HepG2 (cell line): ENCODE measurements at regions not wholly inside any gene's neighbourhood (a gene's known extent, or its start where the extent isn't known, plus 50 kb on each side); places are given as distances from the start of the nearest gene placed in this dataset.
A peak's percentile ranks its signal among the peaks of the same experiment; 100 is the strongest.

Source experiments
- FOXA1 ChIP-seq, 2 experiments: fragments of 450-650 bp in 1 of 2; sonication (generic) in 1 of 2; formaldehyde crosslinking in 1 of 2; IDR thresholded peaks; 2 replicates each; pipeline versions ENCODE4 v1.4.0 to v1.6.1; 2016 to 2020; ENCODE audit warnings: missing genetic modification reagents in 1 of 2
- HNF4G ChIP-seq, 2 experiments: sonication (generic) in 1 of 2; formaldehyde crosslinking in 1 of 2; IDR thresholded peaks; 2 replicates each; pipeline versions ENCODE4 v1.4.0 to v1.6.1; 2011 to 2020; ENCODE audit warnings: borderline replicate concordance in 2 of 2, low read depth in 2 of 2, mild to moderate bottlenecking in 2 of 2, low read length in 1 of 2, missing genetic modification reagents in 1 of 2, moderate library complexity in 1 of 2
- IRF2 ChIP-seq: IDR thresholded peaks from 2 replicates; pipeline ENCODE4 v1.6.1; 2018; ENCODE audit warnings: missing genetic modification reagents, missing compliant biosample characterization
- KMT2B ChIP-seq: IDR thresholded peaks from 2 replicates; pipeline ENCODE4 v1.6.1; 2016; ENCODE audit warnings: missing genetic modification reagents, missing compliant biosample characterization
- NFE2L2 ChIP-seq: fragments of 150-350 bp; IDR thresholded peaks from 2 replicates; pipeline ENCODE4 v1.6.1; 2014; ENCODE audit warnings: low read length
- NONO ChIP-seq, 2 experiments: fragments of 450-650 bp in 1 of 2; sonication (generic) in 1 of 2; formaldehyde crosslinking in 1 of 2; IDR thresholded peaks in 1 of 2; conservative IDR thresholded peaks in 1 of 2; 2 replicates each; pipeline versions ENCODE4 v1.6.1 to v1.8.0; 2017 to 2022; ENCODE audit warnings: mild to moderate bottlenecking in 1 of 2, missing genetic modification reagents in 1 of 2, moderate library complexity in 1 of 2
- SOX5 ChIP-seq: IDR thresholded peaks from 2 replicates; pipeline ENCODE4 v1.6.1; 2016; ENCODE audit warnings: borderline replicate concordance
- USF2 ChIP-seq, 2 experiments: sonication (generic) in 1 of 2; formaldehyde crosslinking in 1 of 2; IDR thresholded peaks; 2 replicates each; pipeline versions ENCODE4 v1.5.1 to v1.6.1; 2011 to 2020; ENCODE audit warnings: borderline replicate concordance in 1 of 2, low read depth in 1 of 2, low read length in 1 of 2, mild to moderate bottlenecking in 1 of 2, missing genetic modification reagents in 1 of 2, moderate library complexity in 1 of 2
- XRCC5 ChIP-seq: fragments of 200-400 bp; formaldehyde crosslinking; optimal IDR thresholded peaks from 2 replicates; pipeline ENCODE3; 2017; ENCODE audit warnings: mild to moderate bottlenecking, low read length
- YY1 ChIP-seq: IDR thresholded peaks from 2 replicates; pipeline ENCODE4 v1.6.1; 2011; ENCODE audit warnings: low read length, low read depth, moderate library complexity, mild to moderate bottlenecking; ENCODE audit not compliant: insufficient read depth, insufficient replicate concordance
- ZBTB20 ChIP-seq: sonication (generic); formaldehyde crosslinking; IDR thresholded peaks from 2 replicates; pipeline ENCODE4 v1.8.1; 2023; ENCODE audit warnings: missing genetic modification reagents, low read depth, mild to moderate bottlenecking, borderline replicate concordance
- ZC3H13 ChIP-seq: sonication (generic); formaldehyde crosslinking; IDR thresholded peaks from 2 replicates; pipeline ENCODE4 v1.8.1; 2023; ENCODE audit warnings: mild to moderate bottlenecking, missing genetic modification reagents, moderate library complexity
- ZMYM2 ChIP-seq: sonication (generic); formaldehyde crosslinking; IDR thresholded peaks from 2 replicates; pipeline ENCODE4 v1.8.0; 2022; ENCODE audit warnings: mild to moderate bottlenecking, missing genetic modification reagents
- ZNF12 ChIP-seq: sonication (generic); formaldehyde crosslinking; IDR thresholded peaks from 2 replicates; pipeline ENCODE4 v1.5.0; 2020; ENCODE audit warnings: missing genetic modification reagents
- ZNF564 ChIP-seq: sonication (generic); formaldehyde crosslinking; IDR thresholded peaks from 2 replicates; pipeline ENCODE4 v1.8.1; 2023; ENCODE audit warnings: mild to moderate bottlenecking, missing genetic modification reagents
- ZNF580 ChIP-seq: IDR thresholded peaks from 2 replicates; pipeline ENCODE4 v1.6.1; 2016; ENCODE audit warnings: low read depth, borderline replicate concordance
- ZNF614 ChIP-seq: IDR thresholded peaks from 2 replicates; pipeline ENCODE4 v1.6.1; 2018; ENCODE audit warnings: missing biosample characterization, missing genetic modification reagents, inconsistent platforms, borderline replicate concordance
- ZNF672 ChIP-seq: sonication (generic); formaldehyde crosslinking; IDR thresholded peaks from 2 replicates; pipeline ENCODE4 v1.8.1; 2022; ENCODE audit warnings: missing genetic modification reagents
- ZNF740 ChIP-seq: sonication (generic); formaldehyde crosslinking; IDR thresholded peaks from 2 replicates; pipeline ENCODE4 v1.4.0; 2020; ENCODE audit warnings: missing genetic modification reagents
- ZNF792 ChIP-seq: IDR thresholded peaks from 2 replicates; pipeline ENCODE4 v1.6.1; 2016
- TF ChIP-seq, protein P1 (sequence below): sonication (generic); formaldehyde crosslinking; IDR thresholded peaks from 2 replicates; pipeline ENCODE4 v1.5.1; 2020; ENCODE audit warnings: missing genetic modification reagents, mild to moderate bottlenecking, borderline replicate concordance

DNA sequence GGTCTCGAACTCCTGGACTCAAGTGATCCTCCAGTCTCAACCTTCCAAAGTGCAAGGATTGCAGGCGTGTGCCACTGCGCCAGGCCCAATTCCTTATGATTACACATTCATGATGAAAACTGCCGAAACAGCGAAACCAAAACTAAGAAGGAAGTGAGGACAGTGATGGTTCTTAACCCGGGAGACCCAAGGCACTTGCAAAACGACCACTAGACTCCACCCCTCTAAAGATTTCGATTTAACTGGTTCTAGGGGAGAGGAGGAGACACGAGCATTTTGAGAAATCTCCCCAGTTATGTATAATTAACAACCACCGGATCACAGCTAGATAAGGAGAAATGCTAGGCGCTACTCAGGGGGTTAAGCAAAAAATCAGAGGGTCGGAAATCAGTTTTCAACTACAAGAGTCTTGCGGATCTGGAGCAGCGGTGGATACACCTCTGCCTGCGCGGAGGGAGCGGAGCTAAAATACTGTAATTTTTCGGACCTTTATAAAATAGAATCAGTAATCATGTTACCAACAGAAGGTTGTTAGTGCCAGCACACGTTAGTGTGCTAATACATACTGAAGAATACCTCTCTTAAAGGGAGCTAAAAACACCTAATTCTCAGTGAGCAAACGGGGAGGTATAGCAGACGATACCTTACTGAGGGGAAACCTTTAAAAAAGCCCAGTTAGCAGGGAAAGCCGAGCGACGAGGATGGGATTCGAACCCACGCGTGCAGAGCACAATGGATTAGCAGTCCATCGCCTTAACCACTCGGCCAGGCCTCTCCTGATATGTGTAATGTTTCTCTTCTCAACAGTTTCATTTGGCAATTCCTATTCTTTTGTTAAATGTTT, 60.0 kb upstream of the BTN3A2 start (continued):
- TF ChIP-seq IRF2 (peak; percentile 71; the same call in 1 of the 2 replicates), ZMYM2 (CRISPR knock-in tag) (peak; percentile 92), ZNF564 (CRISPR knock-in tag) (no peak), ZNF580 (CRISPR knock-in tag) (peak; percentile 77; the same call in 1 of the 2 replicates), SOX5 (CRISPR knock-in tag) (peak; percentile 59; the same call in 1 of the 2 replicates), ZNF792 (CRISPR knock-in tag) (peak; percentile 73), ZNF672 (0 out of 2 replicates have a peak, but pooled peaks have one; percentile 33), FOXA1 (IDR thresholded peaks at IDR 0.05) (no peak), FOXA1 (CRISPR knock-in tag; IDR thresholded peaks at IDR 0.05) (no peak), YY1 (peak; percentile 34), ZNF12 (CRISPR knock-in tag) (0 out of 2 replicates have a peak, but pooled peaks have one; percentile 46), ZNF614 (peak; percentile 49; the same call in 1 of the 2 replicates), HNF4G (IDR thresholded peaks at IDR 0.05; ENCODE audit: borderline replicate concordance, low read depth, low read length) (no peak), HNF4G (CRISPR knock-in tag; IDR thresholded peaks at IDR 0.05; ENCODE audit: borderline replicate concordance, low read depth) (no peak), USF2 (IDR thresholded peaks at IDR 0.05; ENCODE audit: low read depth, low read length) (0 out of 2 replicates have a peak, but pooled peaks have one; percentile 36), USF2 (CRISPR knock-in tag; IDR thresholded peaks at IDR 0.05; ENCODE audit: borderline replicate concordance) (peak; percentile 74; the same call in 1 of the 2 replicates), ZC3H13 (CRISPR knock-in tag) (no peak), NFE2L2 (no peak), NONO (IDR thresholded peaks at IDR 0.05) (no peak), NONO (CRISPR knock-in tag; conservative IDR thresholded peaks at IDR 0.05) (peak; percentile 80), ZBTB20 (CRISPR knock-in tag) (0 out of 2 replicates have a peak, but pooled peaks have one; percentile 36), XRCC5 (peak; percentile 53), ZNF740 (CRISPR knock-in tag) (no peak), KMT2B (peak; percentile 54; the same call in 1 of the 2 replicates)
- TF ChIP-seq, protein P1, sequence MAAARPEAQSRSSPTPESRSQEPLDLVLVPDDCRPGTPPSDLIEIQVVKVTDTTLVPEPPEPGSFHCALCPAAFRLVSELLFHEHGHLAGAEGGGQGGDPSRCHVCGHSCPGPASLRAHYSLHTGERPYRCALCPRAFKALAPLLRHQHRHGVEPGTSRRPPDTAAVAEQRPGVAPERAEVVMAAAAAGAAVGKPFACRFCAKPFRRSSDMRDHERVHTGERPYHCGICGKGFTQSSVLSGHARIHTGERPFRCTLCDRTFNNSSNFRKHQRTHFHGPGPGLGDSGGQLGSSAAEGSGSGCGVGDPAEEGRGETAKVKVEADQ (CRISPR knock-in tag) = no peak
